ENCODE measurements at regions not wholly inside any gene's neighbourhood (a gene's known extent, or its start where the extent isn't known, plus 50 kb on each side); places are given as distances from the start of the nearest gene placed in this dataset.

DNA sequence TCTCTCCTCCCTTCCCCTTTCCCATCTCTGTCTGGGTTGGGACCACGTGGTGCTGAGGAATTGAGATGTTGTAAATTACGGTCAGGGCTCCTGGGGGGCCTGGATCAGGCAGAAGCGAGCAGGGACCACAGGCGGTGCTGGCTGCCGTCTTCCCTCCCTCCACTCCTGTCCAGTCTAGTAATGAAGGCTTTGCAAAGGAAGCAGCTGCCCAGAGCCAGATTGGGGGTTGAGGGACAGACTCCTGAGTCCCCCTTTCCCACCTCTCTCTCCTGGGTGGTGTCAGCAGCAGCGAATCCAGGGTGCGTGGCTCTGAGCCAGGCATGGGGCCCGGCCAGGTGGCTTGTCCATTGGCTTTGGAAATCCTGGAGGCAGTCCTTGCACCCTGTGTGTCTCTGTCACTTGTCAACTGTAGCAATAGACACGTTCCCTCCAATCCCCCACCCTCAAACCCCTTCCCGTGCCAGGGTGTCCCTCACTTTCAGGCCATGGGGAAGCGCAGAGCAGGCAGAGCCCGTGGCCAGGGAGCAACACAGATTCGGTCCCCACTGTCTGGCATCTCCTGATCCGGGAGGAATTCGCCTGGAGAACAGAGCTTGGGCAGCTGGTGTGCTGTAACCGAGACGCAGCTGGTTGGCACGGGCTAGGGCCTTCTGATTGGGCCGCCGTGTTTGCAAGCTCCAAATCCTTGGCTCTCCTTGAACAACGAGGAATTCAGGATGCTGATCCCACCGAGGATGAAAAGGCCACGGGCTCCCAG, 64.8 kb upstream of the WNT4 start:
- H2AK5ac ChIP-seq (ENCODE audit: low read length, severe bottlenecking) = no peak overlapping the region
- no peak overlapping the region for H4K91ac ChIP-seq (ENCODE audit: low read length)
- DNase-seq = no peak
- H2BK12ac ChIP-seq (ENCODE audit: low read length in 2 of 2) = no peak overlapping the region
- H3K27me3 ChIP-seq (ENCODE audit: control insufficient read depth in 1 of 2, insufficient read depth in 1 of 2, low read length in 2 of 2) = peaks cover 90 to 96% of the 10 kb centered on the region in 2 experiments
- H2BK120ac ChIP-seq (ENCODE audit: low read depth, low read length) = no peak overlapping the region
- H3K4me2 ChIP-seq (ENCODE audit: low read length, poor library complexity, severe bottlenecking) = no peak overlapping the region
- no peaks in the 10 kb centered on the region for H3K4me1 ChIP-seq (ENCODE audit: control insufficient read depth, insufficient read depth, low read depth, low read length)
- WGBS = 67% methylated on average over 22 of the region's 23 CpGs
- no peaks in the 10 kb centered on the region for H3K9me3 ChIP-seq (ENCODE audit: control insufficient read depth, low read length)
- H3K27ac ChIP-seq (ENCODE audit: low read length, poor library complexity, severe bottlenecking) = no peak overlapping the region
- no peak overlapping the region for H3K4me3 ChIP-seq (ENCODE audit: insufficient read depth in 1 of 2, low read depth in 1 of 2, low read length in 2 of 2)
- no peak overlapping the region for H2BK5ac ChIP-seq (ENCODE audit: low read depth, low read length, poor library complexity, severe bottlenecking)
- H3K36me3 ChIP-seq (ENCODE audit: control insufficient read depth in 1 of 2, insufficient read depth in 2 of 2, low read depth in 1 of 2, low read length in 2 of 2) = no peaks in the 10 kb centered on the region
- no peak overlapping the region for H2BK15ac ChIP-seq (ENCODE audit: low read depth, poor library complexity, severe bottlenecking)
- no peak overlapping the region for H3K14ac ChIP-seq (ENCODE audit: low read length in 2 of 2)
- H3K9ac ChIP-seq (ENCODE audit: low read length) = no peak overlapping the region
- H3K18ac ChIP-seq (ENCODE audit: low read depth in 1 of 2, low read length in 2 of 2) = no peak overlapping the region
- H3K23ac ChIP-seq (ENCODE audit: low read length in 2 of 2) = no peak overlapping the region
- H3K4ac ChIP-seq (ENCODE audit: low read depth in 1 of 2, low read length in 2 of 2) = no peak overlapping the region
- H2AFZ ChIP-seq (ENCODE audit: low read depth, low read length) = no peak overlapping the region
- H3K79me1 ChIP-seq (replicated peaks; ENCODE audit: low read length, poor library complexity, severe bottlenecking) = no peaks in the 10 kb centered on the region
- no peak overlapping the region for H4K8ac ChIP-seq (ENCODE audit: low read length)

DNA sequence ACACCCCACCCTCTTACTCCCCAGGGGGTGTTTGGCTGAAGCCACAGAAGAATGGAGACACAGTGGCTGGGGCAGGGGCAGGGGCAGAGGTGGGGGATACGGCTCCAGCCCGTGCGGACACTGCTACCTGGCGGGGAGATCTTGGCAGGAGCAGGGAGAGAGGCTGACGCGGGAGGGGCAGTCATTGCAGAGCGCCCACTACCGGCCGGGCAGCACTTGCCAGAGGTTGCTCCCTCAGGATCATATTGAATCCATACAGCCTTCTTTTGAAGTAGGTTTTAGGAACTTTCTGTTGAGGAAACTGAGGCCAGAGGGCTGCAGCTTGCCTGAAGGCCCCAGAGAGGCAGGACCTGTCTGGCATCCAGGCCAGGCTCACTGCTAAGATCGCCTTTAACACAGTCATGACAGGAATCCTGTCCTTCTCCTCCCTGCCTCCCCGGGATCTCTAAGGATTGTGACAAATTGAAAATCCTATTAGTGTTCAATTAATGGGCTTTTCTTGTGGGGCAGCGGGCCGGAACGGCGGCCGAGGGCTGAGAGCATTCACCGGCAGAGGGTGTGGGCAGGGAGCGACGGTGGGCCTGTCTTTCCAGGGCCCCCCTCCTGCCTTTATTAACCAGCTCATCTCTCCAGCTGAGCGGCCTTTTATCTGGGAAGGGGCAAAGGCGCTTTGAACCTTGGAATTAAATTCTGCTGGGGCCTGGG, 65.5 kb upstream of the WNT4 start:
- no peak overlapping the region for H2AFZ ChIP-seq (ENCODE audit: low read depth, low read length)
- H2AK5ac ChIP-seq (ENCODE audit: low read length, severe bottlenecking) = no peak overlapping the region
- no peak overlapping the region for H3K4ac ChIP-seq (ENCODE audit: low read depth in 1 of 2, low read length in 2 of 2)
- no peak overlapping the region for H3K27ac ChIP-seq (ENCODE audit: low read length, poor library complexity, severe bottlenecking)
- H2BK120ac ChIP-seq (ENCODE audit: low read depth, low read length) = no peak overlapping the region
- no peak overlapping the region for H3K9ac ChIP-seq (ENCODE audit: low read length)
- H3K4me3 ChIP-seq (ENCODE audit: insufficient read depth in 1 of 2, low read depth in 1 of 2, low read length in 2 of 2) = no peak overlapping the region
- H3K27me3 ChIP-seq (ENCODE audit: control insufficient read depth in 1 of 2, insufficient read depth in 1 of 2, low read length in 2 of 2) = peaks cover 92 to 96% of the 10 kb centered on the region in 2 experiments
- no peak overlapping the region for H3K14ac ChIP-seq (ENCODE audit: low read length in 2 of 2)
- H3K18ac ChIP-seq (ENCODE audit: low read depth in 1 of 2, low read length in 2 of 2) = no peak overlapping the region
- H4K8ac ChIP-seq (ENCODE audit: low read length) = no peak overlapping the region
- H3K36me3 ChIP-seq (ENCODE audit: control insufficient read depth in 1 of 2, insufficient read depth in 2 of 2, low read depth in 1 of 2, low read length in 2 of 2) = no peaks in the 10 kb centered on the region
- H2BK12ac ChIP-seq (ENCODE audit: low read length in 2 of 2) = no peak overlapping the region
- H3K9me3 ChIP-seq (ENCODE audit: control insufficient read depth, low read length) = no peaks in the 10 kb centered on the region
- no peaks in the 10 kb centered on the region for H3K4me1 ChIP-seq (ENCODE audit: control insufficient read depth, insufficient read depth, low read depth, low read length)
- no peak overlapping the region for H2BK15ac ChIP-seq (ENCODE audit: low read depth, poor library complexity, severe bottlenecking)
- no peaks in the 10 kb centered on the region for H3K79me1 ChIP-seq (replicated peaks; ENCODE audit: low read length, poor library complexity, severe bottlenecking)
- no peak overlapping the region for H3K23ac ChIP-seq (ENCODE audit: low read length in 2 of 2)
- no peak overlapping the region for H4K91ac ChIP-seq (ENCODE audit: low read length)
- H2BK5ac ChIP-seq (ENCODE audit: low read depth, low read length, poor library complexity, severe bottlenecking) = no peak overlapping the region
- 48% methylated on average over 20 of the region's 21 CpGs for WGBS
- H3K4me2 ChIP-seq (ENCODE audit: low read length, poor library complexity, severe bottlenecking) = no peak overlapping the region
- no peak for DNase-seq

DNA sequence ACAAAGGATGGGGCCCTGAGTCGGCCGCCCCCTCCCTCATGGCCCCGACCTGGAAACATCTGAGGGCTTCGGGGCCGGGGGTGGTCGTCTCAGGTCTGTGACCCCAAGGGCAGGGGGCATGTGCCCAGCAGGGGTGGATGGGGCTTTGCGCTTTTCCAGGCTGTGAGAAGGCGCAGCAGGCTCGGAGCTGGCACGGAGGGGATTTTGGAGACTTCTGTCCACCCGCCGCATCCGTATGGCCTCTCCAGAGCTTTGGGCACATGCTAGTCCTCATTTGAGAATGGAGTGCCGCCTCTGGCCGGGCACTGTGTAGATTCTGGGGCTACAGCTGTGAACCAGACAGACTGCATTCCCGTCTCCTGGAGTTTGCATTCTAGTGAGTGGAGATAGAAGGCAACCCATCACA, 66.1 kb upstream of the WNT4 start:
- WGBS = 63% methylated on average over 16 of the region's 16 CpGs
- Histone ChIP-seq H3K9ac (ENCODE audit: low read length) (no peak overlapping the region), H3K4ac (ENCODE audit: low read depth in 1 of 2, low read length in 2 of 2) (no peak overlapping the region)

DNA sequence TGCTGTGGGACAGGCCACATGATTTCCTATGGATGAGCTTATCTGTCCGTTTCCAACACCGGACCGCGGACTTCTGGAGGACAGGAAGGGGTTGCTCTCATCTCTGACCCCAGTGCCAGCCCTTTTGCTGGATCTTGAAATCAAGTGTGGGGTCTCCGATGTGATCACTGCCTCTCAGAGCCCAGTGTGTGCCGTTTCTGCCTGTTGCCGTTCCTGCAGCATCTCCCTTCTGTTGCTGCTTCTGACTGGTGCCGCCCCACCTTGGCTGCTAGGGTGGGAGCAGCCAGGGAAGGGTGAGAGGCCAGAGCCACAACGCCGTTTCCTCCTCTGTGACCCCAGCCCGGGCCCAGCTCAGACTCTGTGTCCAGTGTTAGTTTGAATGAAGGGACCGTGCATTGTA, 67.3 kb upstream of the WNT4 start:
- Histone ChIP-seq H3K27me3 (ENCODE audit: control insufficient read depth in 1 of 2, insufficient read depth in 1 of 2, low read length in 2 of 2) (peaks cover 76 to 95% of the 10 kb centered on the region in 2 experiments), H2AK5ac (ENCODE audit: low read length, severe bottlenecking) (no peak overlapping the region), H3K23ac (ENCODE audit: low read length in 2 of 2) (no peak overlapping the region), H2BK12ac (ENCODE audit: low read length in 2 of 2) (no peak overlapping the region), H3K36me3 (ENCODE audit: control insufficient read depth in 1 of 2, insufficient read depth in 2 of 2, low read depth in 1 of 2, low read length in 2 of 2) (no peaks in the 10 kb centered on the region), H2BK5ac (ENCODE audit: low read depth, low read length, poor library complexity, severe bottlenecking) (no peak overlapping the region), H3K4ac (ENCODE audit: low read depth in 1 of 2, low read length in 2 of 2) (no peak overlapping the region), H4K8ac (ENCODE audit: low read length) (no peak overlapping the region), H3K9ac (ENCODE audit: low read length) (no peak overlapping the region), H2BK15ac (ENCODE audit: low read depth, poor library complexity, severe bottlenecking) (no peak overlapping the region), H3K4me2 (ENCODE audit: low read length, poor library complexity, severe bottlenecking) (no peak overlapping the region), H3K18ac (ENCODE audit: low read depth in 1 of 2, low read length in 2 of 2) (no peak overlapping the region), H3K79me1 (replicated peaks; ENCODE audit: low read length, poor library complexity, severe bottlenecking) (no peaks in the 10 kb centered on the region), H3K4me3 (ENCODE audit: insufficient read depth in 1 of 2, low read depth in 1 of 2, low read length in 2 of 2) (no peak overlapping the region), H3K27ac (ENCODE audit: low read length, poor library complexity, severe bottlenecking) (no peak overlapping the region), H3K9me3 (ENCODE audit: control insufficient read depth, low read length) (no peaks in the 10 kb centered on the region), H4K91ac (ENCODE audit: low read length) (no peak overlapping the region), H2BK120ac (ENCODE audit: low read depth, low read length) (no peak overlapping the region), H3K14ac (ENCODE audit: low read length in 2 of 2) (no peak overlapping the region), H2AFZ (ENCODE audit: low read depth, low read length) (no peak overlapping the region), H3K4me1 (ENCODE audit: control insufficient read depth, insufficient read depth, low read depth, low read length) (no peaks in the 10 kb centered on the region)
- DNase-seq = no peak
- 91% methylated on average over 12 of the region's 12 CpGs for WGBS

More for the DNA sequence above, 66.1 kb upstream of the WNT4 start:
- Histone ChIP-seq H2BK5ac (ENCODE audit: low read depth, low read length, poor library complexity, severe bottlenecking) (no peak overlapping the region), H2BK120ac (ENCODE audit: low read depth, low read length) (no peak overlapping the region), H3K18ac (ENCODE audit: low read depth in 1 of 2, low read length in 2 of 2) (no peak overlapping the region), H3K4me2 (ENCODE audit: low read length, poor library complexity, severe bottlenecking) (no peak overlapping the region), H3K23ac (ENCODE audit: low read length in 2 of 2) (no peak overlapping the region), H3K27ac (ENCODE audit: low read length, poor library complexity, severe bottlenecking) (no peak overlapping the region), H3K79me1 (replicated peaks; ENCODE audit: low read length, poor library complexity, severe bottlenecking) (no peaks in the 10 kb centered on the region), H3K9me3 (ENCODE audit: control insufficient read depth, low read length) (no peaks in the 10 kb centered on the region), H3K14ac (ENCODE audit: low read length in 2 of 2) (peak overlapping the region in 1 of 2 experiments; percentile 12), H2AK5ac (ENCODE audit: low read length, severe bottlenecking) (no peak overlapping the region), H4K8ac (ENCODE audit: low read length) (no peak overlapping the region), H2BK12ac (ENCODE audit: low read length in 2 of 2) (no peak overlapping the region), H2BK15ac (ENCODE audit: low read depth, poor library complexity, severe bottlenecking) (no peak overlapping the region), H3K4me1 (ENCODE audit: control insufficient read depth, insufficient read depth, low read depth, low read length) (no peaks in the 10 kb centered on the region), H3K36me3 (ENCODE audit: control insufficient read depth in 1 of 2, insufficient read depth in 2 of 2, low read depth in 1 of 2, low read length in 2 of 2) (no peaks in the 10 kb centered on the region), H3K4me3 (ENCODE audit: insufficient read depth in 1 of 2, low read depth in 1 of 2, low read length in 2 of 2) (no peak overlapping the region), H2AFZ (ENCODE audit: low read depth, low read length) (no peak overlapping the region), H4K91ac (ENCODE audit: low read length) (no peak overlapping the region), H3K27me3 (ENCODE audit: control insufficient read depth in 1 of 2, insufficient read depth in 1 of 2, low read length in 2 of 2) (peaks cover 87 to 95% of the 10 kb centered on the region in 2 experiments)
- no peak for DNase-seq

Measured in mesenchymal stem cell (in vitro differentiated cells and primary cell).